HepG2 (cell line): ENCODE measurements at regions not wholly inside any gene's neighbourhood (a gene's known extent, or its start where the extent isn't known, plus 50 kb on each side); places are given as distances from the start of the nearest gene placed in this dataset.
"Not testable (repeated sequence)": the region's sequence is repeated elsewhere in the genome, so short reads cannot be mapped to it uniquely, and the experiment has no call there.

Source experiments
- ATAC-seq: fragments of 200-7000 bp; cut with Tn5 transposase; 3 replicates; pipeline ENCODE4 v1.9.1; 2020; ENCODE audit warnings: mild to moderate bottlenecking, moderate library complexity
- BruUV-seq: library from RNA; stranded (reverse); fragments of 400-500 nt; replicated peaks from 2 replicates; lab custom pipeline; 2021; lab: Mats Ljungman, UMichigan
- CTCF ChIA-PET: fragments of 300-600 bp; formaldehyde crosslinking; extraction: SDS; loops from one replicate; lab custom pipeline; 2021; ENCODE audit warnings: low total read pairs, inconsistent platforms, low intra/inter-chr PET ratio; lab: Yijun Ruan, JAX
- POLR2A ChIA-PET: fragments of 350-600 bp; sonication (Branson Sonifier 250); formaldehyde crosslinking; loops from one replicate; lab custom pipeline; 2020; ENCODE audit warnings: antibody characterized with exemption, inconsistent platforms; lab: Yijun Ruan, JAX
- DNase-seq: peaks from one replicate; pipeline ENCODE4 v3.0.0-alpha.2; 2015; ENCODE audit warnings: low spot score
- FAIRE-seq: peaks from 3 replicates; lab custom pipeline; 2011; peaks lifted over from hg19 to GRCh38; lab: Jason Lieb, UNC
- H2AFZ ChIP-seq: one replicate; pipeline ENCODE4 v1.6.1; 2011; ENCODE audit warnings: low read length, inconsistent platforms
- H3K27ac ChIP-seq: fragments of 300-600 bp; 3 replicates; pipeline ENCODE4 v1.8.0; 2011; ENCODE audit warnings: mixed run types, mild to moderate bottlenecking, mixed read lengths, low read length, inconsistent platforms; ENCODE audit not compliant: insufficient read depth; ENCODE audit errors: extremely low read length
- H3K27me3 ChIP-seq, 2 experiments: fragments of 200-600 bp in 1 of 2; 2 replicates in 1 of 2; 3 replicates in 1 of 2; pipeline versions ENCODE4 v1.6.0 to v1.8.0; 2011; ENCODE audit warnings: low read length in 2 of 2, mild to moderate bottlenecking in 2 of 2, moderate library complexity in 2 of 2, inconsistent platforms in 1 of 2; ENCODE audit not compliant: insufficient read depth in 2 of 2, control insufficient read depth in 1 of 2
- H3K36me3 ChIP-seq, 2 experiments: fragments of 200-600 bp in 1 of 2; replicated peaks in 1 of 2; 2 replicates in 1 of 2; 3 replicates in 1 of 2; pipeline versions ENCODE4 v1.5.1 to v1.8.0; 2011; ENCODE audit warnings: low read length in 2 of 2, inconsistent platforms in 1 of 2; ENCODE audit not compliant: insufficient read depth in 2 of 2, control insufficient read depth in 1 of 2
- H3K4me1 ChIP-seq: 2 replicates; pipeline ENCODE4 v1.5.1; 2012; ENCODE audit warnings: low read length, inconsistent platforms; ENCODE audit not compliant: insufficient read depth
- H3K4me2 ChIP-seq: 2 replicates; pipeline ENCODE4 v1.6.0; 2011; ENCODE audit warnings: low read depth, low read length, inconsistent platforms
- H3K4me3 ChIP-seq, 3 experiments: fragments of 200-600 bp in 1 of 3; sonication (generic), shearing (Covaris generic) in 1 of 3; replicated peaks in 1 of 3; 2 replicates each; pipeline ENCODE4 v1.5.1; 2011 to 2016; ENCODE audit warnings: low read length in 3 of 3, inconsistent platforms in 2 of 3, low read depth in 2 of 3, mild to moderate bottlenecking in 2 of 3, control low read depth in 1 of 3, mixed read lengths in 1 of 3; ENCODE audit not compliant: insufficient read depth in 1 of 3
- H3K79me2 ChIP-seq: one replicate; pipeline ENCODE4 v1.6.1; 2011; ENCODE audit warnings: low read length, inconsistent platforms; ENCODE audit not compliant: insufficient read depth
- H3K9ac ChIP-seq: 2 replicates; pipeline ENCODE4 v1.6.0; 2011; ENCODE audit warnings: mild to moderate bottlenecking, low read depth, low read length, inconsistent platforms; ENCODE audit not compliant: insufficient read depth
- H3K9me3 ChIP-seq: 2 replicates; pipeline ENCODE4 v1.5.1; 2012; ENCODE audit warnings: mild to moderate bottlenecking, low read length
- H4K20me1 ChIP-seq: 2 replicates; pipeline ENCODE4 v1.6.0; 2011; ENCODE audit warnings: inconsistent platforms, mild to moderate bottlenecking, low read length, moderate library complexity; ENCODE audit not compliant: insufficient read depth
- FOXO4 ChIP-seq: sonication (generic); formaldehyde crosslinking; conservative IDR thresholded peaks from 2 replicates; pipeline ENCODE4 v1.8.1; 2023; ENCODE audit warnings: missing genetic modification reagents
- GMEB2 ChIP-seq: IDR thresholded peaks from 2 replicates; pipeline ENCODE4 v1.6.1; 2016; ENCODE audit warnings: missing biosample characterization, missing genetic modification reagents, low read depth
- MBD4 ChIP-seq: IDR thresholded peaks from 2 replicates; pipeline ENCODE4 v1.6.1; 2012; ENCODE audit warnings: low read length, inconsistent platforms, borderline replicate concordance
- SIX1 ChIP-seq: sonication (generic); formaldehyde crosslinking; IDR thresholded peaks from 2 replicates; pipeline ENCODE4 v1.4.0; 2020; ENCODE audit warnings: missing genetic modification reagents, borderline replicate concordance
- ZBED4 ChIP-seq: sonication (generic); formaldehyde crosslinking; IDR thresholded peaks from 2 replicates; pipeline ENCODE4 v1.4.0; 2020; ENCODE audit warnings: missing genetic modification reagents, borderline replicate concordance
- ZFP37 ChIP-seq: sonication (generic); formaldehyde crosslinking; IDR thresholded peaks from 2 replicates; pipeline ENCODE4 v1.4.0; 2020; ENCODE audit warnings: missing genetic modification reagents, borderline replicate concordance
- ZNF367 ChIP-seq: sonication (generic); formaldehyde crosslinking; IDR thresholded peaks from 2 replicates; pipeline ENCODE4 v1.4.0; 2020; ENCODE audit warnings: missing genetic modification reagents, borderline replicate concordance
- ZNF460 ChIP-seq: sonication (generic); formaldehyde crosslinking; IDR thresholded peaks from 2 replicates; pipeline ENCODE4 v1.5.1; 2020; ENCODE audit warnings: missing genetic modification reagents, mild to moderate bottlenecking, borderline replicate concordance
- ZNF772 ChIP-seq: sonication (generic); formaldehyde crosslinking; IDR thresholded peaks from 2 replicates; pipeline ENCODE4 v1.5.0; 2020; ENCODE audit warnings: mild to moderate bottlenecking, missing genetic modification reagents
- WGBS: methylation state at CpG from one replicate; pipeline ENCODE4 v1.1.6; 2017; ENCODE audit warnings: low lambda C conversion rate; 5-methylcytosine and 5-hydroxymethylcytosine counted together
- in situ Hi-C: cut with HindIII; loops from 2 replicates; pipeline ENCODE4 v1.10.0; 2017; ENCODE audit warnings: low pct_unique_long_range_greater_than_20kb; ENCODE audit not compliant: extremely low pct_ligation_motif_present
- intact Hi-C: fragments of 100-400 bp; cut with micrococcal nuclease; formaldehyde crosslinking; loops from one replicate; pipeline ENCODE4 v1.10.0; 2022; ENCODE audit not compliant: unreplicated experiment
- TF ChIP-seq, protein P1 (sequence below): sonication (generic); formaldehyde crosslinking; IDR thresholded peaks from 2 replicates; pipeline ENCODE4 v1.5.1; 2020; ENCODE audit warnings: mild to moderate bottlenecking, missing genetic modification reagents, moderate library complexity

GRCh38 chr17:13415871-13416416 is 185.8 kb downstream of the HS3ST3A1 start (continued):
- TF ChIP-seq ZNF367 (CRISPR knock-in tag) (0 out of 2 replicates have a peak, but pooled peaks have one; percentile 70), GMEB2 (no peak), ZNF460 (CRISPR knock-in tag) (no peak), FOXO4 (CRISPR knock-in tag) (no peak), ZNF772 (CRISPR knock-in tag) (no peak), ZBED4 (peak; percentile 88; the same call in 1 of the 2 replicates), SIX1 (CRISPR knock-in tag) (peak; percentile 85; the same call in 1 of the 2 replicates), ZFP37 (CRISPR knock-in tag) (no peak; the same call in 1 of the 2 replicates), MBD4 (no peak)
- TF ChIP-seq, protein P1, sequence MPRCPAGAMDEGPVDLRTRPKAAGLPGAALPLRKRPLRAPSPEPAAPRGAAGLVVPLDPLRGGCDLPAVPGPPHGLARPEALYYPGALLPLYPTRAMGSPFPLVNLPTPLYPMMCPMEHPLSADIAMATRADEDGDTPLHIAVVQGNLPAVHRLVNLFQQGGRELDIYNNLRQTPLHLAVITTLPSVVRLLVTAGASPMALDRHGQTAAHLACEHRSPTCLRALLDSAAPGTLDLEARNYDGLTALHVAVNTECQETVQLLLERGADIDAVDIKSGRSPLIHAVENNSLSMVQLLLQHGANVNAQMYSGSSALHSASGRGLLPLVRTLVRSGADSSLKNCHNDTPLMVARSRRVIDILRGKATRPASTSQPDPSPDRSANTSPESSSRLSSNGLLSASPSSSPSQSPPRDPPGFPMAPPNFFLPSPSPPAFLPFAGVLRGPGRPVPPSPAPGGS (CRISPR knock-in tag), result no peak

- 70% methylated on average over 3 of the region's 3 CpGs for WGBS
- H3K9me3 ChIP-seq, H3K9ac ChIP-seq, FAIRE-seq, DNase-seq, H3K4me3 ChIP-seq, ATAC-seq, H3K79me2 ChIP-seq, H3K36me3 ChIP-seq, in situ Hi-C loops, H4K20me1 ChIP-seq, BruUV-seq, H2AFZ ChIP-seq, CTCF ChIA-PET, H3K27me3 ChIP-seq: not testable (repeated sequence)
- peak overlapping the region; percentile 61 for H3K27ac ChIP-seq
- intact Hi-C loops, result loop anchor here (10.0 kb wide), 1 partner anchor 180 kb away; no protein-coding TSS in a partner anchor
- POLR2A ChIA-PET, result interaction anchor here (1.5 kb wide), 2 partner anchors 10 to 23 kb away, joined by 11 to 19 read pairs; no protein-coding TSS in a partner anchor
- peaks cover 55% of the 10 kb centered on the region for H3K4me1 ChIP-seq
- peak overlapping the region; percentile 53; the same call in 1 of the 2 replicates for H3K4me2 ChIP-seq
These were observed 186.5 kb downstream of the HS3ST3A1 start for GRCh38 chr17:13415200-13415599.
